Epithelial cell of proximal tubule (primary cell): ENCODE measurements at regions not wholly inside any gene's neighbourhood (a gene's known extent, or its start where the extent isn't known, plus 50 kb on each side); places are given as distances from the start of the nearest gene placed in this dataset.

Experiments used
- DNase-seq: peaks from one replicate; pipeline ENCODE4 v3.0.0-alpha.2; 2011; ENCODE audit warnings: low read depth
- H3K4me3 ChIP-seq: 2 replicates; pipeline ENCODE4 v1.5.1; 2011; ENCODE audit warnings: low read depth, mild to moderate bottlenecking, low read length
- CTCF ChIP-seq: conservative IDR thresholded peaks from 2 replicates; pipeline ENCODE4 v1.5.1; 2012; ENCODE audit warnings: low read depth, mild to moderate bottlenecking, low read length

- no peak for DNase-seq
- TF ChIP-seq CTCF, result no peak
- H3K4me3 ChIP-seq, result no peak overlapping the region
Observed at GRCh38 chr5:56310711-56311204, 77.6 kb upstream of the ANKRD55 start.

- no peak for TF ChIP-seq CTCF
- DNase-seq, result no peak
- H3K4me3 ChIP-seq, result no peak overlapping the region
Observed at GRCh38 chr5:56309262-56309826, 76.2 kb upstream of the ANKRD55 start.

- H3K4me3 ChIP-seq, result no peak overlapping the region
- TF ChIP-seq CTCF, result no peak
- DNase-seq, result no peak
Observed at GRCh38 chr5:56307714-56308333, 74.7 kb upstream of the ANKRD55 start.

GRCh38 chr5:56306433-56307150 is 73.5 kb upstream of the ANKRD55 start:
- no peak for DNase-seq
- H3K4me3 ChIP-seq, result no peak overlapping the region
- TF ChIP-seq CTCF, result no peak

- no peak for TF ChIP-seq CTCF
- DNase-seq, result no peak
- H3K4me3 ChIP-seq, result no peak overlapping the region
Observed at GRCh38 chr5:56305001-56305950, 72.1 kb upstream of the ANKRD55 start.

- TF ChIP-seq CTCF, result no peak
- no peak for DNase-seq
- H3K4me3 ChIP-seq, result no peak overlapping the region
Observed at GRCh38 chr5:56303511-56303910, 70.4 kb upstream of the ANKRD55 start.
